Epithelial cell of esophagus (primary cell): ENCODE measurements at regions not wholly inside any gene's neighbourhood (a gene's known extent, or its start where the extent isn't known, plus 50 kb on each side); places are given as distances from the start of the nearest gene placed in this dataset.
A peak's percentile ranks its signal among the peaks of the same experiment; 100 is the strongest.

Experiments
- DNase-seq: peaks from one replicate; pipeline ENCODE4 v3.0.0; 2010; ENCODE audit warnings: low read depth
- H3K4me3 ChIP-seq: 2 replicates; pipeline ENCODE4 v1.5.1; 2011; ENCODE audit warnings: mild to moderate bottlenecking, low read length, control low read depth
- TF ChIP-seq, protein P1 (sequence below): IDR thresholded peaks from 2 replicates; pipeline ENCODE4 v1.5.1; 2011; ENCODE audit warnings: low read depth, mild to moderate bottlenecking, low read length, control low read depth, inconsistent platforms; ENCODE audit not compliant: insufficient read depth; ENCODE audit errors: missing control alignments

DNA sequence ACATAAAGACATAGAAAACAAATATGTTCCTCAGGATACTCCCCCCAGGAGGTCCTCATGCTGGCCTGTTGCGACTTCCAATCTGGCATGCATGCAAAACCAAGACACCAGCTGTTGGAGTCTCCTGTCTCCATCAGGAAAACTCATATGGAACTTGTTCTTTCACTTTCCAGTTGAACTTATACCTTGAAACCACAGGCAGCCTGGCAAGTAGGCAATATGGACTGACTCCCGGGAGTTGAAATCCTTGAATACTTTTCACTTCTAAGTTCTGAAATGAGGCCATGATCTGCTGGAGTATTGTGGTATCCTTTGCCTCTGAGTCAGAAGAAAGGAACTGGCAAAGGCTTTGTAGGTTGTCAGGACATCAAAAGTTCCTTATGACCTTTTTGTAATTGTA is 444.2 kb downstream of the IDS start:
- DNase-seq, result peak; percentile 1
- TF ChIP-seq, protein P1, sequence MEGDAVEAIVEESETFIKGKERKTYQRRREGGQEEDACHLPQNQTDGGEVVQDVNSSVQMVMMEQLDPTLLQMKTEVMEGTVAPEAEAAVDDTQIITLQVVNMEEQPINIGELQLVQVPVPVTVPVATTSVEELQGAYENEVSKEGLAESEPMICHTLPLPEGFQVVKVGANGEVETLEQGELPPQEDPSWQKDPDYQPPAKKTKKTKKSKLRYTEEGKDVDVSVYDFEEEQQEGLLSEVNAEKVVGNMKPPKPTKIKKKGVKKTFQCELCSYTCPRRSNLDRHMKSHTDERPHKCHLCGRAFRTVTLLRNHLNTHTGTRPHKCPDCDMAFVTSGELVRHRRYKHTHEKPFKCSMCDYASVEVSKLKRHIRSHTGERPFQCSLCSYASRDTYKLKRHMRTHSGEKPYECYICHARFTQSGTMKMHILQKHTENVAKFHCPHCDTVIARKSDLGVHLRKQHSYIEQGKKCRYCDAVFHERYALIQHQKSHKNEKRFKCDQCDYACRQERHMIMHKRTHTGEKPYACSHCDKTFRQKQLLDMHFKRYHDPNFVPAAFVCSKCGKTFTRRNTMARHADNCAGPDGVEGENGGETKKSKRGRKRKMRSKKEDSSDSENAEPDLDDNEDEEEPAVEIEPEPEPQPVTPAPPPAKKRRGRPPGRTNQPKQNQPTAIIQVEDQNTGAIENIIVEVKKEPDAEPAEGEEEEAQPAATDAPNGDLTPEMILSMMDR, result no peak
- no peak overlapping the region for H3K4me3 ChIP-seq
